Keratinocyte (primary cell): ENCODE measurements at regions not wholly inside any gene's neighbourhood (a gene's known extent, or its start where the extent isn't known, plus 50 kb on each side); places are given as distances from the start of the nearest gene placed in this dataset.

Experiments
- CTCF ChIP-seq, 3 experiments: IDR thresholded peaks in 1 of 3; conservative IDR thresholded peaks in 1 of 3; optimal IDR thresholded peaks in 1 of 3; 2 replicates in 2 of 3; 3 replicates in 1 of 3; pipeline versions ENCODE3 to v1.5.1; 2011; ENCODE audit warnings: low read length in 3 of 3, mild to moderate bottlenecking in 3 of 3, moderate library complexity in 2 of 3, control low read depth in 1 of 3, inconsistent platforms in 1 of 3; ENCODE audit not compliant: insufficient read depth in 2 of 3; ENCODE audit errors: extremely low read depth in 1 of 3
- EZH2 ChIP-seq: IDR thresholded peaks from one replicate; pipeline ENCODE4 v1.6.1; 2012; ENCODE audit warnings: inconsistent platforms, mild to moderate bottlenecking, low read length, moderate library complexity

- TF ChIP-seq CTCF (optimal IDR thresholded peaks at IDR 0.05 in 1 of 3, IDR thresholded peaks at IDR 0.05 in 1 of 3, conservative IDR thresholded peaks at IDR 0.05 in 1 of 3; ENCODE audit: extremely low read depth in 1 of 3, insufficient read depth in 2 of 3, low read length in 3 of 3) (no peak), EZH2 (no peak)
Observed at GRCh38 chr21:34006611-34007168, 66.7 kb upstream of the MRPS6 start.
